ENCODE measurements at regions not wholly inside any gene's neighbourhood (a gene's known extent, or its start where the extent isn't known, plus 50 kb on each side); places are given as distances from the start of the nearest gene placed in this dataset.

- intact Hi-C loops (cut with DNase I), result no loop called here
- DNase-seq (ENCODE audit: low spot score), result no peak
Measured at GRCh38 chr10:131744346-131744745, 156.5 kb upstream of the PPP2R2D start.

- DNase-seq (ENCODE audit: low spot score), result peak; percentile 54
- intact Hi-C loops (cut with DNase I), result no loop called here
Measured at GRCh38 chr10:131745591-131745990, 155.2 kb upstream of the PPP2R2D start.

GRCh38 chr10:131746241-131746711, 154.5 kb upstream of the PPP2R2D start:
- DNase-seq (ENCODE audit: low spot score), result peak; percentile 74
- intact Hi-C loops (cut with DNase I), result no loop called here

- intact Hi-C loops (cut with DNase I), result no loop called here
- no peak for DNase-seq (ENCODE audit: low spot score)
Measured at GRCh38 chr10:131746785-131747184, 154.0 kb upstream of the PPP2R2D start.

GRCh38 chr10:131747251-131747650, 153.6 kb upstream of the PPP2R2D start:
- intact Hi-C loops (cut with DNase I), result no loop called here
- DNase-seq (ENCODE audit: low spot score), result peak; percentile 71

- DNase-seq (ENCODE audit: low spot score), result peak; percentile 72
Measured at GRCh38 chr10:131747791-131748190, 153.0 kb upstream of the PPP2R2D start.

GRCh38 chr10:131748191-131748590, 152.6 kb upstream of the PPP2R2D start:
- DNase-seq (ENCODE audit: low spot score), result peak; percentile 68
- intact Hi-C loops (cut with DNase I), result no loop called here

More at GRCh38 chr10:131747791-131748190, 153.0 kb upstream of the PPP2R2D start:
- intact Hi-C loops (cut with DNase I), result no loop called here

- DNase-seq (ENCODE audit: low spot score), result peak; percentile 62
- intact Hi-C loops (cut with DNase I), result no loop called here
Measured at GRCh38 chr10:131748831-131749766, 151.7 kb upstream of the PPP2R2D start.

GRCh38 chr10:131749767-131750142, 151.1 kb upstream of the PPP2R2D start:
- DNase-seq (ENCODE audit: low spot score), result peak; percentile 57
- intact Hi-C loops (cut with DNase I), result no loop called here

GRCh38 chr10:131750171-131750895, 150.5 kb upstream of the PPP2R2D start:
- intact Hi-C loops (cut with DNase I), result no loop called here
- peak; percentile 75 for DNase-seq (ENCODE audit: low spot score)

- peak; percentile 63 for DNase-seq (ENCODE audit: low spot score)
- intact Hi-C loops (cut with DNase I), result no loop called here
Measured at GRCh38 chr10:131750973-131751826, 149.6 kb upstream of the PPP2R2D start.

GRCh38 chr10:131751827-131752775, 148.7 kb upstream of the PPP2R2D start:
- intact Hi-C loops (cut with DNase I), result no loop called here

GRCh38 chr10:131753336-131753735, 147.5 kb upstream of the PPP2R2D start:
- intact Hi-C loops (cut with DNase I), result no loop called here
- DNase-seq (ENCODE audit: low spot score), result peak; percentile 38

More at GRCh38 chr10:131751827-131752775, 148.7 kb upstream of the PPP2R2D start:
- peak; percentile 64 for DNase-seq (ENCODE audit: low spot score)

- no peak for DNase-seq (ENCODE audit: low spot score)
- intact Hi-C loops (cut with DNase I), result no loop called here
Measured at GRCh38 chr10:131755200-131755599, 145.6 kb upstream of the PPP2R2D start.

GRCh38 chr10:131757285-131758058, 143.3 kb upstream of the PPP2R2D start:
- peak; percentile 51 for DNase-seq (ENCODE audit: low spot score)
- intact Hi-C loops (cut with DNase I), result no loop called here

GRCh38 chr10:131758062-131758938, 142.5 kb upstream of the PPP2R2D start:
- DNase-seq (ENCODE audit: low spot score), result peak; percentile 68
- intact Hi-C loops (cut with DNase I), result no loop called here

- intact Hi-C loops (cut with DNase I), result no loop called here
- DNase-seq (ENCODE audit: low spot score), result peak; percentile 78
Measured at GRCh38 chr10:131758939-131759301, 141.9 kb upstream of the PPP2R2D start.

Data from posterior vena cava (tissue), 2 donors.